Parathyroid adenoma (tissue), 2 donors: ENCODE measurements at regions not wholly inside any gene's neighbourhood (a gene's known extent, or its start where the extent isn't known, plus 50 kb on each side); places are given as distances from the start of the nearest gene placed in this dataset.

ENCODE experiments used
- H2AFZ ChIP-seq: fragments of 300-600 bp; sonication (generic); one replicate; pipeline ENCODE4 v1.7.0; 2017; ENCODE audit warnings: antibody characterized with exemption, mild to moderate bottlenecking
- H3K27ac ChIP-seq: fragments of 300-600 bp; sonication (generic); one replicate; pipeline ENCODE4 v1.7.0; 2017
- H3K27me3 ChIP-seq: fragments of 300-600 bp; sonication (generic); one replicate; pipeline ENCODE4 v1.7.0; 2017; ENCODE audit warnings: low read length; ENCODE audit not compliant: control insufficient read depth, insufficient read depth
- H3K36me3 ChIP-seq: fragments of 300-600 bp; sonication (generic); one replicate; pipeline ENCODE4 v1.7.0; 2017; ENCODE audit warnings: low read length; ENCODE audit not compliant: control insufficient read depth, insufficient read depth
- H3K4me1 ChIP-seq: fragments of 300-600 bp; sonication (generic); one replicate; pipeline ENCODE4 v1.7.0; 2017; ENCODE audit warnings: control low read depth
- H3K4me2 ChIP-seq: fragments of 300-600 bp; sonication (generic); one replicate; pipeline ENCODE4 v1.7.0; 2017; ENCODE audit warnings: low read length
- H3K4me3 ChIP-seq: fragments of 300-600 bp; sonication (generic); one replicate; pipeline ENCODE4 v1.7.0; 2017; ENCODE audit warnings: low read depth, low read length
- H3K79me2 ChIP-seq: fragments of 300-600 bp; sonication (generic); one replicate; pipeline ENCODE4 v1.7.0; 2017; ENCODE audit warnings: control low read depth
- H3K9ac ChIP-seq: fragments of 300-600 bp; sonication (generic); one replicate; pipeline ENCODE4 v1.7.0; 2017; ENCODE audit warnings: mild to moderate bottlenecking
- H3K9me3 ChIP-seq: fragments of 300-600 bp; sonication (generic); one replicate; pipeline ENCODE4 v1.7.0; 2017; ENCODE audit warnings: low read length; ENCODE audit not compliant: control insufficient read depth
- CTCF ChIP-seq: fragments of 300-600 bp; sonication (generic); IDR thresholded peaks from one replicate; pipeline ENCODE4 v1.7.0; 2017; ENCODE audit warnings: antibody characterized with exemption, mild to moderate bottlenecking
- donor health status: primary hyperparathyroidism.

GRCh38 chr18:77560341-77560992 is 310.8 kb downstream of the GALR1 start:
- Histone ChIP-seq H3K9me3 (no peaks in the 10 kb centered on the region), H2AFZ (no peak overlapping the region), H3K9ac (no peak overlapping the region), H3K27me3 (no peaks in the 10 kb centered on the region), H3K4me1 (no peaks in the 10 kb centered on the region), H3K36me3 (no peaks in the 10 kb centered on the region), H3K4me3 (no peak overlapping the region), H3K4me2 (no peak overlapping the region), H3K79me2 (no peaks in the 10 kb centered on the region), H3K27ac (no peak overlapping the region)
- TF ChIP-seq CTCF, result no peak

GRCh38 chr18:77566604-77567003 is 317.0 kb downstream of the GALR1 start:
- Histone ChIP-seq H3K9me3 (no peaks in the 10 kb centered on the region), H3K4me1 (no peaks in the 10 kb centered on the region), H3K4me3 (no peak overlapping the region), H3K79me2 (no peaks in the 10 kb centered on the region), H3K4me2 (no peak overlapping the region), H3K27me3 (no peaks in the 10 kb centered on the region), H3K27ac (no peak overlapping the region), H3K36me3 (no peaks in the 10 kb centered on the region), H2AFZ (no peak overlapping the region), H3K9ac (no peak overlapping the region)
- no peak for TF ChIP-seq CTCF

GRCh38 chr18:77567205-77567604 is 317.6 kb downstream of the GALR1 start:
- no peaks in the 10 kb centered on the region for H3K79me2 ChIP-seq
- no peaks in the 10 kb centered on the region for H3K9me3 ChIP-seq
- no peak overlapping the region for H3K4me3 ChIP-seq
- H3K36me3 ChIP-seq, result no peaks in the 10 kb centered on the region
- no peak overlapping the region for H3K27ac ChIP-seq
- H2AFZ ChIP-seq, result no peak overlapping the region
- no peak for TF ChIP-seq CTCF
- H3K4me1 ChIP-seq, result no peaks in the 10 kb centered on the region
- H3K9ac ChIP-seq, result no peak overlapping the region
- H3K27me3 ChIP-seq, result no peaks in the 10 kb centered on the region
- no peak overlapping the region for H3K4me2 ChIP-seq

- Histone ChIP-seq H2AFZ (no peak overlapping the region), H3K27me3 (no peaks in the 10 kb centered on the region), H3K4me2 (no peak overlapping the region), H3K79me2 (no peaks in the 10 kb centered on the region), H3K9me3 (no peaks in the 10 kb centered on the region), H3K4me1 (no peaks in the 10 kb centered on the region), H3K4me3 (no peak overlapping the region), H3K36me3 (no peaks in the 10 kb centered on the region), H3K9ac (no peak overlapping the region), H3K27ac (no peak overlapping the region)
- TF ChIP-seq CTCF, result no peak
These were observed 322.1 kb downstream of the GALR1 start for GRCh38 chr18:77571743-77572142.

- H3K4me3 ChIP-seq, result no peak overlapping the region
- no peaks in the 10 kb centered on the region for H3K9me3 ChIP-seq
- H3K9ac ChIP-seq, result no peak overlapping the region
- H3K27me3 ChIP-seq, result no peaks in the 10 kb centered on the region
- H3K36me3 ChIP-seq, result no peaks in the 10 kb centered on the region
- no peak for TF ChIP-seq CTCF
- H3K79me2 ChIP-seq, result no peaks in the 10 kb centered on the region
- H3K27ac ChIP-seq, result no peak overlapping the region
- H2AFZ ChIP-seq, result no peak overlapping the region
- H3K4me1 ChIP-seq, result no peaks in the 10 kb centered on the region
- H3K4me2 ChIP-seq, result no peak overlapping the region
These were observed 322.9 kb downstream of the GALR1 start for GRCh38 chr18:77572537-77572936.
